Frontal cortex (tissue), 3 donors: ENCODE measurements at regions not wholly inside any gene's neighbourhood (a gene's known extent, or its start where the extent isn't known, plus 50 kb on each side); places are given as distances from the start of the nearest gene placed in this dataset.

Source experiments
- DNase-seq, 2 donors: peaks; one replicate each; pipeline ENCODE4 v3.0.0; 2012; ENCODE audit warnings: low spot score in 2 of 2
- FAIRE-seq: peaks from 2 replicates; lab custom pipeline; 2012; peaks lifted over from hg19 to GRCh38; lab: Jason Lieb, UNC
- donor health status: control.
- donor health status: control.
- donor health status: control.

DNA sequence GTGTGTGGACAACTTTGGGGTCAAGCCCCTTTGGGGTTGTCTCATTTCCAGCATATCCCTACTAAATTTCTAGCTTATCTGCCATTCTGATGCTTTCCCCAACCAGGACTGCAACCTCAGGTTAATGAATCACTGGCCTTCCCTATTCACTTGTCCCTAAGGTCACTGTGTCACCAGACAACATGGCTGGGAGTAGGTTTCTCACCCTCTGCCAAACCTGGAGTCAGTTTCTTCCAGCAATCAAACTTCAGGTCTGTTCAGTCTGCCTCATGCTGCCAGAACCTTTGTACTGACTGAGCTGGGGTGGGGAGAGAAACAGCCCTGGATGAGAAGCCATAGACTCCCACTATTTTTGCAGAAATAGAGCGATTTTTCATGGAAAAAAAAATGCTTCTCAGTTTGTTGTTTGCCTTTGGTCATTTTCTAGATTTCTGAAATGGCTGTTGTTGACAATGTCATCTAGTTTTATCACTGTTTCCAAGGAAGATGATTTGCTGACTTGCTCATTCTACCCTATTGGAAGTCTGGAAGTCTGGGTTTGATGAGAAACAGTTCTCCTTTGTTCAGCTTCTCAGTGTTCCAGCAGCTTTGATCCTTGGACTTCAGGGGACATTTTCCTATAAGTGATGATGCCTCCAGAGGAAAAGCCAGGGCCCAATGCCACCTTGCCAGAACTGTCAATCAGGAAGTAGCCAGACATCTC is 74.8 kb upstream of the IL12A start:
- no peak for FAIRE-seq
- no peak for DNase-seq

DNA sequence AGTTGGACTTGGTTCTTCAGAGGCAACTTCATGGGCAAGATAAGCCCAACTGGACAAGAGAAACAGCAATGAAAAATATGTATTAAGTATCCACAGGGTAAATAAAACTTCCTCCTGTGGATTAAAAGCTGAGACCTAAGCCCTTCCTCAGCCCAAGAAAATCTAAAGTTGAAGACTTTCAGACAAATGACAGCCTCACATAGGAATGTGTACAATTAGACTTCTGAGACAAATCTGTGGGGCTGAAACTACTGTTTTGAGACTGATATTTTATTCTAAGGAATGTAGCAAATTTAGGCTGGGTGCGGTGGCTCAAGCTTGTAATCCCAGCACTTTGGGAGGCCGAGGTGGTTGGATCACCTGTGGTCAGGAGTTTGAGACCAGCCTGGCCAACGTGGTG is 74.2 kb upstream of the IL12A start:
- FAIRE-seq: no peak
- no peak for DNase-seq

- no peak for FAIRE-seq
Measured at GRCh38 chr3:159916052-159916451, 72.6 kb upstream of the IL12A start.

DNA sequence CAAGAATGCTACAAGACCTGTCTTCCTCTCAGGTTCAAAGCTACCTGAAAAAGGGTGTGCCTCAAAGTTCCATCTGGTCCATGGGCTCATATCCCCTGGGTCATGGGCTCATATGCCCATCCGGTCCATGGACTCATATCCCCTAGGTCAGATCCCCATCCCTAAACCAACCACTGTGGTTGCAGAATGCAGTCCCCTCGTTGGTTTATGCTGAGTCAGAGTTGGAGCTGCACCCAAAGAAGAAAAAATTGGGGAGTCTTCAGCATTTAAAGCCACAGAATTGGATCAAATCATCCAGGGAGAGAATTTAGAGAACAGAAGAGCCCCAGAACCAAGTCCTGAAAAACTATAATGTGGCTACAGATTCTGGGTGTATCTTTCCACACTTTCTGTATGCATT is 71.5 kb upstream of the IL12A start:
- FAIRE-seq (no peak), DNase-seq (no peak)

More at GRCh38 chr3:159916052-159916451, 72.6 kb upstream of the IL12A start:
- DNase-seq: no peak

- FAIRE-seq: no peak
- no peak for DNase-seq
Measured at GRCh38 chr3:159919873-159920272, 68.8 kb upstream of the IL12A start.

GRCh38 chr3:159922193-159922840 is 66.3 kb upstream of the IL12A start:
- DNase-seq (no peak), FAIRE-seq (no peak)

DNA sequence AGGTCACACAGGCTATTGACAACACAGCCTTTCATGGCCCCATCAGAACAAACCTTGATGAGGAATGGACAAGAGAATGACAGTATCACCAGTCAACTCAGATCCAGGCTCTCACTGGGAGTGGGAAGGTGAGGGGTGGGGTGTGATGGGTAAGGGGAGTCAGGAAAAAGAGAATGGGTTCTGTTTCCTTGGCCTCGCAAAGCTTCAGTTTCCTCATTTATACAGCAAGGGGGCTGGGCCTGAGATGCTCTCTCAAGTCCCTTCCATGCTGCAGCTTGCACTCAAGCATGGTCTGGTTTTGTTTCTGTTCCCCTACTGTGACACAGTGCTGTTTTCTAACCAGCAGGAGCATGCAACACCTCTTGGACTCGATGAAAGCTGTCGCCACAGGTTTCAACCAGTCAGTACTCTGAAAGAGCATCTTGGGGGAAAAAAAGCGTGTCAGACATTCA is 65.7 kb upstream of the IL12A start:
- DNase-seq (no peak), FAIRE-seq (no peak)

DNA sequence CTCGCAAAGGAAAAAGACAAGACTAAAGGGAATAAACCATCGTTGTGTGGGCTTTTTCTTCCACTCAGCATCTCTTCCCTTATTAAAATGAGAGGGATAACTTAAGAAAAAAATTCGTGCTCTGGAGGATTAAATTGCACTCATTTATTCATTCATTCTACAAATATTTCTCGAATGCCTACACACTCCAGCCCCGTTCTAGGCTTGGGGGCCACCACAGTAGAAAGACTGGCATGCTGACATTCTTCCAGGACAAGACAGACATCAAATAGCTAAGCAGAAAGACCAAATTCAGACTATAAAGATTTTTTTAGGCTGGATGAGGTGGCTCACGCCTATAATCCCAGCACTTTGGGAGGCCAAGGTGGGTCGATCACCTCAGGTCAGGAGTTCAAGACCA is 65.3 kb upstream of the IL12A start:
- DNase-seq (no peak), FAIRE-seq (no peak)

GRCh38 chr3:159923956-159924355 is 64.7 kb upstream of the IL12A start:
- FAIRE-seq: no peak
- no peak for DNase-seq

DNA sequence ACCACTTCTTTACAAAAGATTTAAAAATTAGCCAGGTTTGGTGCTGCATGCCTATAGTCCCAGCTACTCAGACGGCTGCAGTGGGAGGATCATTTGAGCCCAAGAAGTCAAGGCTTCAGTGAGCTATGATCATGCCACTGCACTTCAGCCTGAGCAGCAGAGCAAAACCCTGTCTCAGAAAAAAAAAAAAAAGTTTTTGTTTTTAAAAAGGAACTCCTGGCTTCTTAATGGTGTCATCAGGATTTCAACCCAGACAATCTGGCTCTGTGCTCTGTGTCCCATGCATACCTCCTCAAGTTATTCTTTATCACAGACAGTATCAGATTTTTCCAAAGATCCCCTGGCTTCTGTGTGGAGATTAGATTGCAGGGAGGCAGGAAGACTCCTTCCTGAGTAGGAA is 64.2 kb upstream of the IL12A start:
- FAIRE-seq: no peak
- no peak for DNase-seq

- DNase-seq (no peak), FAIRE-seq (no peak)
Measured at GRCh38 chr3:159925248-159925647, 63.4 kb upstream of the IL12A start.

DNA sequence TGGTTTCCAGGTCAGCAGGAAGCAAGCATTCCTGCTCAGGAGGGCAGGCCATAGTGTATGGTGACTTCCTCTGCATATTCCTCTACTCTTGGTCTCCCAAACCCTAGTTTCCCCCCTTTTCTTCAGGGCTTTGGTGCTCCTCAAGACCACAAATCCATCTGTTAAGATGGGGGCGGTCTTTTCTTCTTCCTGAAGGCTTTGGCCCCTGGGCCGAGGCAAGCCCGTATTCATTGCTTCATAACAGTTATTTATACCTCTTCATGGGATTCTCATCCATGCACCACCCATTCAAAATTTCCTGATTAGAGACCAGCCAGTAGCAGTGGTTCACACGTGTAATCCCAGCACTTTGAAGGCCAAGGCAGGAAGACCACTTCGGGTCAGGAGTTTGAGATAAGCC is 62.1 kb upstream of the IL12A start:
- DNase-seq: no peak
- no peak for FAIRE-seq

GRCh38 chr3:159928071-159928491 is 60.6 kb upstream of the IL12A start:
- FAIRE-seq: no peak

DNA sequence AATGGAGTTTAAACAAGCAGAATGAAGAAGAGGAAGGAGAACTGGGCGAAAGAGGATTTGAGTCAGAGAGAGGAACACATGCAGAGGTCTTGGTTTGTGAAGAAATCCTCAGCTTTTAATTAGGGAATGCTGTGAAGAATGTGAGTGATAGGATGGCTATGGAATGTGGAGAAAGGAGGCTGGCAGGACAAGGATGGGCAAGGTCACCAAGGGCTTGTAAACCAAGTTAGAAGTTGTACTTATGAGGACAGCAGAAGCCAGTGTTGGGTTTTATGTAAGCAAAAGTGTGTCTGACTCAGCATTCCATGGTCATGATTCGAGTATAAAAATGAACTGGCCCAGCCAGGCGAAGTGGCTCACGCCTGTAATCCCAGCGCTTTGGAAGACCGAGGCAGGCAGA is 60.0 kb upstream of the IL12A start:
- FAIRE-seq (no peak), DNase-seq (no peak)

More at GRCh38 chr3:159928071-159928491, 60.6 kb upstream of the IL12A start:
- DNase-seq: no peak

GRCh38 chr3:159929171-159930141 is 59.2 kb upstream of the IL12A start:
- peak in 1 of 2 donors; percentile 12 for DNase-seq
- FAIRE-seq: no peak

- FAIRE-seq: no peak
- DNase-seq: no peak
Measured at GRCh38 chr3:159934216-159934615, 54.4 kb upstream of the IL12A start.

- DNase-seq: no peak
- FAIRE-seq: peak; percentile 36
Measured at GRCh38 chr3:159936541-159936940, 52.1 kb upstream of the IL12A start.

- FAIRE-seq (no peak), DNase-seq (no peak)
Measured at GRCh38 chr3:159937561-159938166, 51.0 kb upstream of the IL12A start.

GRCh38 chr3:159938714-159939113 is 49.9 kb upstream of the IL12A start:
- no peak for DNase-seq
- FAIRE-seq: no peak
